Liver (tissue), 3 donors: ENCODE measurements at regions not wholly inside any gene's neighbourhood (a gene's known extent, or its start where the extent isn't known, plus 50 kb on each side); places are given as distances from the start of the nearest gene placed in this dataset.

Source experiments
- EGR1 ChIP-seq, 2 donors: IDR thresholded peaks; 2 replicates each; pipeline ENCODE4 v1.6.1; 2016 to 2018; ENCODE audit warnings: antibody characterized with exemption in 2 of 2, low read depth in 2 of 2
- TF ChIP-seq, protein P1 (sequence below): fragments of 150-350 bp; IDR thresholded peaks from 2 replicates; pipeline ENCODE4 v1.5.1; 2017; ENCODE audit warnings: improper control_type of control experiment, low read depth, low read length; ENCODE audit not compliant: missing input control
- TF ChIP-seq, protein P2 (sequence below): IDR thresholded peaks from 2 replicates; pipeline ENCODE4 v1.6.1; 2016; ENCODE audit warnings: antibody characterized with exemption, mild to moderate bottlenecking
- donor health status: healthy.
- donor health status: healthy.

DNA sequence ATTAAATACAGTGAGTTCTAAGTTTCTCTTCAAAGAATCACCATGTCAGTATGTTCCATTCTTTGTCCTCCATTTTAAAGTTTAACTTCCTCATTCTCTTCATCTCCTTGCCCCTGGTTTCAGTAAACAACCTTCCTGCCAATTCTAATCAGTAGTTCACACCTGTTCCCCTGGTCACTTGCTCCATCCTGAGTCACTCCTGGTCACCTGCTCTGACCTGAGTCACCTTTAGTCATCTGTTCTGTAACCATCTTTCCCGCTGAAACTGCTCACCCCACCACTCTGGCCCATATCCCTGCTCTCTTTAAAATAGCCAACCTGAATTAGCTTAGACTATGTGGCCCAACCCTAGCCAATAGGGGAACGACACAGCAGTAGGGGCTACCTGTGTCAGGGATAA lies 1447.4 kb upstream of the TMEM132C start:
- TF ChIP-seq, protein P1, sequence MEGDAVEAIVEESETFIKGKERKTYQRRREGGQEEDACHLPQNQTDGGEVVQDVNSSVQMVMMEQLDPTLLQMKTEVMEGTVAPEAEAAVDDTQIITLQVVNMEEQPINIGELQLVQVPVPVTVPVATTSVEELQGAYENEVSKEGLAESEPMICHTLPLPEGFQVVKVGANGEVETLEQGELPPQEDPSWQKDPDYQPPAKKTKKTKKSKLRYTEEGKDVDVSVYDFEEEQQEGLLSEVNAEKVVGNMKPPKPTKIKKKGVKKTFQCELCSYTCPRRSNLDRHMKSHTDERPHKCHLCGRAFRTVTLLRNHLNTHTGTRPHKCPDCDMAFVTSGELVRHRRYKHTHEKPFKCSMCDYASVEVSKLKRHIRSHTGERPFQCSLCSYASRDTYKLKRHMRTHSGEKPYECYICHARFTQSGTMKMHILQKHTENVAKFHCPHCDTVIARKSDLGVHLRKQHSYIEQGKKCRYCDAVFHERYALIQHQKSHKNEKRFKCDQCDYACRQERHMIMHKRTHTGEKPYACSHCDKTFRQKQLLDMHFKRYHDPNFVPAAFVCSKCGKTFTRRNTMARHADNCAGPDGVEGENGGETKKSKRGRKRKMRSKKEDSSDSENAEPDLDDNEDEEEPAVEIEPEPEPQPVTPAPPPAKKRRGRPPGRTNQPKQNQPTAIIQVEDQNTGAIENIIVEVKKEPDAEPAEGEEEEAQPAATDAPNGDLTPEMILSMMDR, result no peak
- TF ChIP-seq, protein P2, sequence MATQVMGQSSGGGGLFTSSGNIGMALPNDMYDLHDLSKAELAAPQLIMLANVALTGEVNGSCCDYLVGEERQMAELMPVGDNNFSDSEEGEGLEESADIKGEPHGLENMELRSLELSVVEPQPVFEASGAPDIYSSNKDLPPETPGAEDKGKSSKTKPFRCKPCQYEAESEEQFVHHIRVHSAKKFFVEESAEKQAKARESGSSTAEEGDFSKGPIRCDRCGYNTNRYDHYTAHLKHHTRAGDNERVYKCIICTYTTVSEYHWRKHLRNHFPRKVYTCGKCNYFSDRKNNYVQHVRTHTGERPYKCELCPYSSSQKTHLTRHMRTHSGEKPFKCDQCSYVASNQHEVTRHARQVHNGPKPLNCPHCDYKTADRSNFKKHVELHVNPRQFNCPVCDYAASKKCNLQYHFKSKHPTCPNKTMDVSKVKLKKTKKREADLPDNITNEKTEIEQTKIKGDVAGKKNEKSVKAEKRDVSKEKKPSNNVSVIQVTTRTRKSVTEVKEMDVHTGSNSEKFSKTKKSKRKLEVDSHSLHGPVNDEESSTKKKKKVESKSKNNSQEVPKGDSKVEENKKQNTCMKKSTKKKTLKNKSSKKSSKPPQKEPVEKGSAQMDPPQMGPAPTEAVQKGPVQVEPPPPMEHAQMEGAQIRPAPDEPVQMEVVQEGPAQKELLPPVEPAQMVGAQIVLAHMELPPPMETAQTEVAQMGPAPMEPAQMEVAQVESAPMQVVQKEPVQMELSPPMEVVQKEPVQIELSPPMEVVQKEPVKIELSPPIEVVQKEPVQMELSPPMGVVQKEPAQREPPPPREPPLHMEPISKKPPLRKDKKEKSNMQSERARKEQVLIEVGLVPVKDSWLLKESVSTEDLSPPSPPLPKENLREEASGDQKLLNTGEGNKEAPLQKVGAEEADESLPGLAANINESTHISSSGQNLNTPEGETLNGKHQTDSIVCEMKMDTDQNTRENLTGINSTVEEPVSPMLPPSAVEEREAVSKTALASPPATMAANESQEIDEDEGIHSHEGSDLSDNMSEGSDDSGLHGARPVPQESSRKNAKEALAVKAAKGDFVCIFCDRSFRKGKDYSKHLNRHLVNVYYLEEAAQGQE, result no peak
- no peak for TF ChIP-seq EGR1 (IDR thresholded peaks at IDR 0.05; ENCODE audit: low read depth in 2 of 2)
